NCI-H446 treated with DMSO at 0.1 percent for 48 hours (cell line): ENCODE measurements at regions not wholly inside any gene's neighbourhood (a gene's known extent, or its start where the extent isn't known, plus 50 kb on each side); places are given as distances from the start of the nearest gene placed in this dataset.
"Not testable (repeated sequence)": the region's sequence is repeated elsewhere in the genome, so short reads cannot be mapped to it uniquely, and the experiment has no call there.

Source experiments
- DNase-seq: peaks from one replicate; lab custom pipeline; 2025; lab: John Stamatoyannopoulos, UW

DNA sequence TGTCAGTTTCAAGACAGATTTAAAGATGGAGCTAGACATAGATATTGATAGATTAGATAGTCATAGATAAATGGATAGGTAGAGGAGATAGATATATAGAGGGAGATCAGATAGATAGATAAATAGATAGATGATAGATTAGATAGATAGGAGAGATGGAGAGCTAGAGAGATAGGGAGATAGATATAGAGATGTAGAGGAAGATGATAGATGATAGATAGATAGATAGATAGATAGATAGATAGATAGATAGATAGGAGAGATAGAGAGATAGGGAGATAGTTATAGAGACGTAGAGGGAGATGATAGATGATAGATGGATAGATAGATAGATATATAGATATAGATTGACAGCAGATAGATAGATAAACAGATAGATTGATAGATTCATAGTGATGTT, 1038.8 kb upstream of the AUTS2 start:
- no peak for DNase-seq

DNA sequence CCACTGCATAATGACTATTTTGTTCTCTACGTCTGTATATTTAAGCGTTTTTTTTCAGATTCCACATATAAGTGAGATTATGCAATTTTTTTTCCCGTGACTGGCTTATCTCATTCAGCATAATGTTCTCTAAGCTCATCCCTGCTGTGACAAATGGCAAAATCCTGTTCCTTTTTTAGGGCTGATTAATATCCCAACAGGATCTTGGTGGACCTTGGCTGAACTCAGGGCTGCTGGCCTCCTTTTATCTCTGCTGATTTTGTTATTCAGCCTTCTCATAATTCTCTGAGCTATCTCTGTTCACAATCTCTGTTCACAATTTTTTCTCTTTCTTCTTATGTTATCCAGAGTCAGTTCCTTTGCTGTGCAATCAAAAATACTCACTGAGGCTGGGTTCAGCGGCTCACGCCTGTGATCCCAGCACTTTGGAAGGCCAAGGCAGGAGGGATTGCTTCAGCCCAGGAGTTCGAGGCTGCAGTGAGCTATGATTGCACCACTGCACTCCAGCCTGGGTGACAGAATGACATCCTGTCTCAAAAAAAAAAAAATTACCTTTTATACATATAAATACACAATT, 1035.9 kb upstream of the AUTS2 start:
- no peak for DNase-seq

DNA sequence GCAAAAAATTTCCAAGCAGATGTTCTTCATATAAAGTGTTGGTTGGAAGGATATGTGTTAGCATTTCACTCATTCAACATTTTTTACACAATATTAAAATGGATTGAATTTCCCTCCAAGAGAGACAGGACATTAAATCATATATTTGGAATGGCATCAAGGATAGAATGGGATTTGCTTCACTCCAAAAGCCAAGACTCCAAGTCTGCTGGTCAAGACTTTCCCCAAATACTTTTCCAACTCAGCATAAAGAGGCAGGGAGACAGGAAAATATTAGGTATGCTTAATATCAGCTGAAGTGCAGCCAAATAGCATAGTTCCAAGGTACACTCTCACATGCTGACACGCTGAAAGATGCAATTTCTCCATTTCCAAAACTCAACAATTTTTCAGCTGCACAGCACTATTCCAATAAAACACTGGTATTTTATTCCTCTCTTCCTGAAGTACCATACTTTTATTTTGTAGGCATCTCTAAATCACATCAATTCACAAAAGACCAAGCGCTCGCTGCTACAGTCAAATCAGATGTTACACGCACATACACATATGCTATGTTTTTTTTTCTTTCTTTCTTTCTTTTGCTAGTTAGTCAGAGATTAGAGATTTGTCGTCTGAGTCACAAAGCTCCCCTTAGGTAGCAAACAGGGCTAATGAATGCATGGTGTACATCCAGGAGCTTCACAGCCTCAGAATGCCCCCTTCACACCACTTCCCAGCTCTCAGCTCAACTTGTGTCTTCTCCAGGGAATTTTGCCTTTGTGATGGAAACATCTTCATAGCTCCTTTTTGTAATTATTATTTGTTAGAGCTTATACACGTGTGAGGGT, 1033.8 kb upstream of the AUTS2 start:
- DNase-seq = no peak

DNA sequence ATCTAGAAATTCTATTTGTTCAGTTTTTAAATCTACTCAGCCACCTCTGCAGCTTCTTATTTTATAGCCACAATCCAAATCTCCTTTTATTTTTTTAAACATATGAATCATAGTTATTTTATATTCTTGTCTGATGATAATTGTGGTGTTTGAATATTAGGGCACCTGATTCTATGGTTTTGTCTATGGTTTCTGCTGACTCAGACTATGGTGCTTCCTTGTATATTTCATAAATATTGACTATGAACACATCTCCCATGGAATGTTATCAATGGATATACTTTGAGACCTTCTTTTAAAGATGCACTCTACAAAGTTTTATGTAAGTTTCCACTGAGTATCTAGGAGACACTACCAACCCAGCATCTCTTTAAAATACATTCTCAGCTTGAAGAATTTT, 1027.0 kb upstream of the AUTS2 start:
- no peak for DNase-seq

DNA sequence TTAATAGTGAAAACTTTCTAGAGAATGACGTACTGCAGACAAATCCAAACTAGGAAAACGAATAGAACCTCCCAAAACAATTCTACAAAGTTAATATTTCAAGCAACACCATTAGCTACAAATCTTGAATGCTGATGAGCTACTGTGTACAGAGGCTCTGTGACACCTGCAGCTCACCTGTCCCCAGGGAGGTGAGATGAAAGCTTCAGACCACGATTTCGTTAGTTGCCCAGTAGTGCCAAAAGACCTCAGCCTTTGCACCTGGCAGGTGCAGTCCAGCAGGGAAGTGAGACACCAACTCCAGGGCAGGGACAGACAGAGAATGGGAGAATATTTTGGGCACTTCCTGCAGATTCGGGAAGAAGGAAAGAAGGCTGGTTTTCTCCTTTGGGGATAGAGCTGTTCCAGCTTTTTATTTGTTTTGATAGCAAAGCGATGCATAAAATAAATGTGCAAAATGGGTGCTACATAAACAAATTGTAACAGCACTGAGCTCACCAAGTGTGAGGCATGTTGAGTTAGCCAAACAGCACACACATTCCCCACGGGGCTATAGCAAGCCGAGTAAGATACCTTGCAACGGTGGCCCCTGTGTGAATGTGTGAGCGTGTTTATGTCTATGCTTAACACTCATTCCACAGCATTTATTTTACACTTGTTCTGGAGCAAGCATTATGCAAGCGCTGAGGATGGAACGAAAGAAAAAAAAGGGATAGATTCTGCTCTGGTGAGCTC, 1024.8 kb upstream of the AUTS2 start:
- DNase-seq = no peak

DNA sequence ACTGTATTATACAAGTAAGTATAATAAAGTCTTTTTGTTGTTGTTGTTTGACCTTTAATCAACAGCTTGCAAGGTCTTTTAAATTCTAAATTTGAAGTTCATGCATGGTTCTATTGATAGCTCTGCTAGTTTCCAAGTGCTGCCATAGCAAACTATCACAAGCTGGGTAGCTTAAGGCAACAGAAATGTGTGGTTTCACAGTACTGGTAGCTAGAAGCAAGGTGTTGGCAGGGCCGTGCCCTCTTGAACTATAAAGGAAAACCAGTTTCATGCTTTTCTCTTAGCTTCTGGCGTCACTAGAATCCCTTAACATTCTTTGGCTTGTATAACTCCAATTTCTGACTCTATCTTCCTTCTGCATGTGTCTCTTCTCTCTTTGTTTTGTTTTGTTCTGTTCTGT, 1021.9 kb upstream of the AUTS2 start:
- no peak for DNase-seq

DNA sequence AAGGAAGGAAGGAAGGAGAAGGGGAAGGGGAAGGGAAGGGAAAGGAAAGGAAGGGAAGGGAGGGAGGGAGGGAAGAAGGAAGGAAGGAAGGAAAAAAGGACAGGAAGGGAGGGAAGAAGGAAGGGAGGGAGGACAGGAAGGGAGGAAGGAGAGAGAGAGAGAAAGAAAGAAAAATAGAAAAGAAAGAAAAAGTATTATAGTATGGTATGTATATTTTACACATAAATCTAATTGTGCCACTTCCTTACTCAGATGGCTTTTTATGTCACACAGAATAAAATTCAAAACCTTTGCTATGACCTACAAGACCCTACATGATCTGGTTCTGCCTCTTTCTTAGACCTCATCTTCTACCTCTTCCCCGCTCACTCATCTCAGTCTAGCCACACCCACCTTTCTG, 1016.9 kb upstream of the AUTS2 start:
- no peak for DNase-seq

DNA sequence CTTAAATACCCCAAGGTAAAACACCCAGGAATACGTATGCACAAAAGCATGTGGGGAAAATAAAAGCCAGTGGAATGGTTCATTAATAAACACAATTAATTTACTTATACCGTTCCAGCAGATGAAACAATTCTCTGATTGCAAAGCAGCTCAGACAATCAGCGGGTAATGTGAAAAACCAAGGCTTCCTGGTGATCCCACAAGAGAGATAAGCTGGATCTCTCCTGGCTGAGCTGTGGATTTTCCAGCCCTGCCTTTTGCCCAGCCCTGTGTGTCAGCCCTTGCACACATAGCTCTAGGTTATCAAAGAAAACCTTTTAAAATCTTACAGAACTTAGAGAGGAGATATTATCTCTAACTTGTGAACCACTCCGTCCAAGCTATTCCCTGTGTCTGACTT, 1010.7 kb upstream of the AUTS2 start:
- DNase-seq = no peak

DNA sequence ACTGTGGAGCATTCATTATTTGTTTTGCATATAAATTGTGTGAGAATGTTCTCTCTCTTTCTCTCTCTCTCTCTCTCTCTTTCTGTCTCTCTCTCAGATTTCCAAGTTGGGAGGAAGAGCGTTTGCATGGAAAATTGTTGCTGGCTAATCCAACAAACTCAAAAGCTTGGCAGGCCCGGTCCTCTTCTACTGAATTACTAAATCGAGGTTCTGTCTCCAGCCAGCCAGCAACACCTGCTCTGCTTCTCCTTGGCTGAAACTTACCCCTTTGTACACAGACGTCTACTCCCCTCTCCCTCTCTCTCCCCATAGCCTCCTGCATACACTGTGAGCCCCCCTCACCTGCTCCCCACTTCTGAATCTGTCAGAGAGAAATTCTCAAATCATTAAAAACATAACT, 996.4 kb upstream of the AUTS2 start:
- DNase-seq = no peak

DNA sequence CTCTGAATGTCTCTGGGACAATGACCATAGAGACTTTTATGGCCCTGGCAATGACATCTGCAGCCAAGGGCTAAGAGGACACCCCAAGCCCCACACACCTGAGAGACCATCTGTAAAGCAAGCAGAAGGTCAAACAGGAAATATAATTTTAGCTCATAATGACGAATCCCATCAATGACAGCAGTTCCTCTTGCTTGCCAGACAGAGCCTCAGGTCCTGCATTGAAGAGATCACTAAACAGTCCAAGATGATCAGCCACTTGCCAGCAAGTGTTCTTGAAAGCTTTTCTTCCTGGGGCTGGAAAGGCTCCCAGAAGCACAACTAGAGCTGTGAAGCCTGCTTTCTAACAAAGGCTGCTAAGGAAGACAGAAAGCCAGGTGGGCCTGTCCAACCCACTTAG, 993.7 kb upstream of the AUTS2 start:
- DNase-seq = no peak

DNA sequence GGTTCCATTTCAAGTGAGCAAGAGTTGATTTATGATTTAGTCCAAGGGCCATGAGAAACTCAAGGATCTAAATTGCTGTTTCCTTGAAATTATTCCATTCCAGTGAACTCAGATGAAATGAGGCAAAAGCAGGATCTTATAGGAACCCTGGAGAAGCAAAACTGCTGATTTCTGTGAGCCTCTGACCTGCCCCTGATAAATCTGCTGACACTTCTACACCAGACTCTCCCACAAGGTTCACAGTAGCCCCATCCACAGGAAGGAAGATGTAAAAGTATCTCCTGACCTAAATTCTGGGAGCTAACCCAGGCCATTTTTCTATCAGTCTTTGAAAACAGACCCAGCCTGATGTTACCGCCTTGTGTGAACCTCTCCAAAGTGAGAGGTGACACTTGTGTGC, 987.6 kb upstream of the AUTS2 start:
- DNase-seq = no peak

DNA sequence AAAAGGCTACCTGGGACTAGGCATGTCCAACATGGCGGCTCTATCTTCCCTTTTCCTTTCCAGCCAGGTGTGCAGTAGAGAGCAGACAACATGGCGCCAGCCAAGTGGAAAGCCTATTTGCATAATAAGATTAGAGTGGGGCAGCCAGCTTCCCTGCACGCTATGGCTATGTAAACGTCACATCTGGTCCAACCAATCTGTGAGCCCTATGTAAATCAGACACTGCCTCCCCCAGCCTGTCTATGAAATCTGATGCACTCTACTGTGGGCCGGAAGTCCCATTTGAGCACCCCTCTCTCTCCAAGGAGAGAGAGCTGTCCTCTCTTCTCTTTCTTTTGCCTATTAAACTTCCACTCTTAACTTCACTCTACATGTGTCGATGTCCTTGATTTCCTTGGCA, 984.9 kb upstream of the AUTS2 start:
- DNase-seq = no peak

DNA sequence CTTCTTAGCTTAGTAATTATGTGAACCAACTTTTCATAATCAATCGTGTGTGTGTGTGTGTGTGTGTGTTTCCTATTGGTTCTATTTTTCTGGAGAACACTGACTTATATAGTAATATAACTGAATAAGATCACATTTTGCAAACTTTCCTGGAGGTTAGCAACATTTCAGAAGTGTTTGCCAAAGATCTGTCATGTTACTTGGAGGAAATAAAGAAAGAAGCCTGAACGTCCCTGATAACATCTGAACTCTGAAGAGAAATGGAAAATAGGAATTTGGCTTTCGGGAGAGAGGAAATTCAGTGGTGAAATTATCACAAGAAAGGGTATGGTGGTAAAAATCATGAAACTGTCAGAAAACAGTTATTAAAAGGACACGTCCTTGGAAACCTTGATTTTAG, 984.4 kb upstream of the AUTS2 start:
- DNase-seq = no peak

DNA sequence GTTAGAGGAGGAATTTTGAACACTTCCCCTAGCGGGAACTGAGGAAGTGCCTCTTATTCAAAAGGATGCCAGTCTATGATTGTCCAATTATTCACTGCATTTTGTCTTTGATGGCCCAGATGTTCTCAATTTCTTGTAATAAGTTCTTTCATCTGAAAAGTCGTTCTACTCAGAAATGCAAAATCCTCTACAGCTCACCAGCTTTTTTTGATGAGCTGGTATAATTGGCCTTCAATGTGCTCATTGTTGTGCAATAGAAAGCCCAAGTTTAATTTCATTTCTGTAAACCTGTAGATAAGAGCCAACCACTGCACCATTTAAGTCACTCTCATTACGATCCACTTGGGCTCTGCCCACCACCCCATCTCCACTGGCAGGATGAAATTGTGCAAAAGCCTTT, 978.7 kb upstream of the AUTS2 start:
- no peak for DNase-seq

DNA sequence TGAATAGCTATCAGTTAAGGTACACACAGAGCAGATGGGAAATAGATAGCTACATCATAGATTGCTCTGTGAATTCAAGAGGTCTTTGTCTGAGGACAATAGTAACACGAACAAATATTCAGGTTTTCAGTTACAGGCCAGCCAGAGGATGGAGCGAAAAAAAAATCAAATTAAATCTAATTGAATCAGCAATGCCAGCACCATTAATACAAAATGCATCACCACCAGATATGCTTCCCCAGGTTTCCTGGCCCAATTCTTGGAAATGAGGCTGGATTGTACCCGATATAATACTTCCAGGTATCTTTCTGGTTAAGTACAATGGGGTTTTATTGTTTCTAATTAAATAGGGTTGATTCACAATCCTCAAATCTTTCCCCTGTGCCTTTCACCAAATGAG, 975.8 kb upstream of the AUTS2 start:
- DNase-seq = no peak

DNA sequence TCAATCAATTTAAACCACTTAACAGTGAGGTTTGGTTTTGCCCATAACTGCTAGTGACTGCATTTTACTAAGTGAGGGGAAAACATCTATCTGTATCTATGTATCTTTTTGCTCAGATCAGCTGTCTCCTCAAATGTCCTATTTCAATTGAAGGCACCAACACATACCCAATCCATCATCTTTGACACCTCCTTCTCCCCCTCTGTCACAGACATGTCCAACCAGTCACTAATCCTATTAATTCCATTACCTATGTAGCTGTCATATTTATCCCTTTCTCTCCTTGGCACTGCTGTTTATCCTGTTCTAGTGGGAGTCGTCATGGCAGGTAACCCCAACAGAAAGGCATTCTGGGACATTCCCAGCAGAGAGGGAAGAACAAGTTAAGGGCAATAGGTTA, 975.2 kb upstream of the AUTS2 start:
- DNase-seq = no peak

DNA sequence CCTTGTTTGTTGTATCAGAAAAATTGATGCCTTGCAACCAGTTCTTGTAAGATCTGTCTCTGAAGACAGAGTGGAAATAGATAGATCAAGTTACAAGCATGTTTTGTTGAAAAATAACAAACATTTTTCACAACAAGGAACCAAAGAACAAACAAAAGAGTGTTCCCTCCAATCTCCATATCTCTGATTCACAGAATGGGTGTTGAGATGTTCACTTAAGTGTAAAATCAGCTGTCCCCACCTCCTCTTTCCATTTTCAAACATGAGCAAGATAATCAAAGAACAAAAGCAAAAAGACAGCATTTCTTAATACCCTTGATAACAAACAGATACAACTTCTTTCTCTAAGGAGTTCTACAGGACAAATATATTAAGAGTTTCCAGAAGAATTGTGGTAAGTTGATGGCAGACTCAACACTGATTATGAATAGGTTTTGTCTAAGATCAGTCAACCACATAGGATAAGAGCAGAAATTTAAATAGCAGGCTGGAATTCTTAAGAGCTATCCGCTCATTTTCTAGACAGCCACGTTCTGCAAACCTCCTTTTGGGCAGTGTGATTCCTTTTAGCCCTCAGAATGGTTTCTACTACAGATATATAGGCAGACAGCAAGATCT, 970.9 kb upstream of the AUTS2 start:
- DNase-seq = no peak

DNA sequence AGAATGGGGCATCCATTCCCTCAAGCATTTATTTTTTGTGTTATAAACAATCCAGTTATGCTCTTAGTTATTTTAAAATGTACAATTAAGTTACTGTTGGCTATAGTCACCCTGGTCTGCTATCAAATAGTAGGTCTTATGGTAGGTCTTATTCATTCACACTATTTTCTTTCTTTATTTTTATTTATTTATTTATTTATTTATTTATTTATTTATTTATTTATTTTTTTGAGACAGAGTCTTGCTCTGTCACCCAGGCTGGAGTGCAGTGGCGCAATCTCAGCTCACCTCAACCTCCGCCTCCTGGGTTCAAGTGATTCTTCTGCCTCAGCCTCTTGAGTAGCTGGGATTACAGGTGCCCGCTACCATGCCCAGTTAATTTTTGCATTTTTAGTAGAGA, 967.4 kb upstream of the AUTS2 start:
- DNase-seq = not testable (repeated sequence)

DNA sequence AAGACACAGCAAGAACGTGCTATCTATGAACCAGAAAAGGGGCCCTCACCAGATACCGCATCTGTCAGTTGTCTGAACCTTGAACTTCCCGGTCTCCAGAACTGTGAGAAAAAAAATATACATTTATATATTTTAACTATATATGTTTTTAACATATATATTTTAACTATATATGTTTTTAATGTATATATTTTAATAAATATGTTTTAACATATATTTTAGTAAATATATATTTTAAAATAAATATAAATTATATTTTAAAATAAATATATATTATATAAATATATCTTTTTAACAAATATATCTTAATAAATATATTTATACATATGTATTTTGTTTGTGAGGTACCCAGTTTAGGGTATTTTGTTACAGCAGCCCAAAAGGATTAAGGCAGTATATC, 958.2 kb upstream of the AUTS2 start:
- no peak for DNase-seq

DNA sequence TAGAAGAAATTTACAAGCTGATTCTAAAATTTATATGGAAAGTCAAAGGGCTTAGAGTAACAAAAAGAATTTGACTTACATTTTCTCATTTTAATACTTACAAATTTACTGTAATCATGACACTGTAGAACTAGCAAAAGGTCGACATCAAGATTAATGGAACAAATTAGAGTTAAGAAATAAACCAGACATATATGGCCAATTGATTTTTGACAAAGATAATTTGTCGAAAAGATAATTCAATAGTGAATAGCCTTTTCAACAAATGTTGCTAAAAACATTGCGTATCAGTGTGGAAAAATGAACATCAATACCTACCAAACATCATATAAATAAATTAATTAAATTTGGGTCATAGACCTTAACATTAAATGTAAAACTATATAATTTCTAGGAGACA, 955.5 kb upstream of the AUTS2 start:
- no peak for DNase-seq

DNA sequence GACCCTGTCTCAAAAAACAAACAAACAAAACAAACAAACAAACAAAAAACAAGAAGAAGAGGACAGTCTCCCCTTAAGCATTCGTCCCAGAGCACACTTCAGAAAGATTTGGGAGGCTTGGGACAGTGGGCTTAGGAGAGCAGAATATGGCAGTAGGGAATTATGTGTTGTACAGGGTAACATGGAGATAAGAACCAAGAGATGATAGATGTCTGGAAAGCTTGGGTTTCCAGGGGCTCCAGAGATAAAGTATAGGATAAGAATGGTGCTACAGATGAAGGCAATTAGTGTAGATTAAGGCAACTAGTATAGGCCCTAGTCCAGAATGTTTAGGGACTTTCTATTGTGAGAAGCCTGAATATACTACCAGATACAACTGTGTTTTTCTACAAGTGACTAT, 934.9 kb upstream of the AUTS2 start:
- DNase-seq = no peak

DNA sequence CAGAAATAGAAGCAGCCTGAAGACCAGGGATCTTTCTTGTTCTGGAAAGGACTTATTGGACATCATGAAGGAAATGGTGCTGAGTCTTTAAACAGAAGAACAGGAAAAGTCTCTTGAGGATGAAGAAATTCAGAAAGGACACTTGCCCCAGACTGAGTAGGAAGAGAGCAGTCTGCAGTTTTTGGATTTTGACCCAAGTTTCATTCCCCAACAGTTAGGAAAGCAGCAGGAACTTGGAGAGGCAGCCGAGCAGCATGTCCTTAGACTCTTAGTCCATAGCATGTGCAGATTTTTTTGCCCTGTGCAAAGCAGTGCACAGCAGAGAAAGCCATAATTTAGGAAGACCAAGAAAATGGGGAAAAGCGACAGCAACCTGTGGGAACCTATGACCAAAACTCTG, 927.2 kb upstream of the AUTS2 start:
- no peak for DNase-seq

DNA sequence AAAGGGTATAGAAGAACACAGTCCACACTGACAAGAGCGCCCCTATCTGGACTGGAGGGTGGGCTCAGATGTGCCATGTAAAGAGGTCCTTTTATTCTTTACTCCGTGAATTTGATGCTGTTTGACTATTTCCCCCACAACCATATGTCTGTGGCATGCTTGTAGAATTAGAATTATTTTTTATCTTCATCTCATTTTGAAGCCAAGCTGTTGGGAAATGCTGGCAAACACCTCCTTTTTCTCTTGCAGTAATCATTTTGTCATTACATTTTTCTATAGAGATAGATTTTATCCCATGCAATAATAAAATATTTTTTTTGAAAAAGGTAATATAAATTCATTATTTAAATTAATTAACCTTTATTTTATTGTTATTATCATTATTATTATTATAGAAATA, 926.6 kb upstream of the AUTS2 start:
- no peak for DNase-seq
